ENCODE measurements at regions not wholly inside any gene's neighbourhood (a gene's known extent, or its start where the extent isn't known, plus 50 kb on each side); places are given as distances from the start of the nearest gene placed in this dataset.

GRCh38 chr14:82134411-82134810, 600.8 kb upstream of the SEL1L start:
- Histone ChIP-seq H3K4me1 (no peaks in the 10 kb centered on the region), H3K27ac (no peak overlapping the region), H3K4me3 (no peak overlapping the region), H3K36me3 (no peaks in the 10 kb centered on the region), H3K9me3 (no peaks in the 10 kb centered on the region), H3K27me3 (no peaks in the 10 kb centered on the region), H3K9ac (ENCODE audit: low read depth in 2 of 2, low read length in 2 of 2) (no peak overlapping the region)
- intact Hi-C loops (cut with DNase I): no loop called here
- TF ChIP-seq CTCF (IDR thresholded peaks at IDR 0.05): no peak
- DNase-seq: no peak

- Histone ChIP-seq H3K9me3 (no peaks in the 10 kb centered on the region), H3K27me3 (no peaks in the 10 kb centered on the region), H3K4me1 (no peaks in the 10 kb centered on the region), H3K27ac (no peak overlapping the region), H3K9ac (ENCODE audit: low read depth in 2 of 2, low read length in 2 of 2) (no peak overlapping the region), H3K36me3 (no peaks in the 10 kb centered on the region), H3K4me3 (no peak overlapping the region)
- intact Hi-C loops (cut with DNase I): no loop called here
- no peak for DNase-seq
- TF ChIP-seq CTCF (IDR thresholded peaks at IDR 0.05): no peak
Observed at GRCh38 chr14:82138431-82138830, 604.8 kb upstream of the SEL1L start.

- no peak overlapping the region for H3K27ac ChIP-seq
- H3K9ac ChIP-seq (ENCODE audit: low read depth in 2 of 2, low read length in 2 of 2): no peak overlapping the region
- no peaks in the 10 kb centered on the region for H3K9me3 ChIP-seq
- no peak for DNase-seq
- H3K4me1 ChIP-seq: no peaks in the 10 kb centered on the region
- H3K4me3 ChIP-seq: no peak overlapping the region
- intact Hi-C loops (cut with DNase I): no loop called here
- TF ChIP-seq CTCF (IDR thresholded peaks at IDR 0.05): no peak
- H3K36me3 ChIP-seq: no peaks in the 10 kb centered on the region
- H3K27me3 ChIP-seq: no peaks in the 10 kb centered on the region
Observed at GRCh38 chr14:82146846-82147245, 613.2 kb upstream of the SEL1L start.

GRCh38 chr14:82153689-82154088, 620.0 kb upstream of the SEL1L start:
- TF ChIP-seq CTCF (IDR thresholded peaks at IDR 0.05): no peak
- intact Hi-C loops (cut with DNase I): no loop called here
- H3K4me1 ChIP-seq: no peaks in the 10 kb centered on the region
- no peak overlapping the region for H3K27ac ChIP-seq
- H3K4me3 ChIP-seq: no peak overlapping the region
- H3K36me3 ChIP-seq: no peaks in the 10 kb centered on the region
- no peaks in the 10 kb centered on the region for H3K27me3 ChIP-seq
- H3K9ac ChIP-seq (ENCODE audit: low read depth in 2 of 2, low read length in 2 of 2): no peak overlapping the region
- no peak for DNase-seq
- no peaks in the 10 kb centered on the region for H3K9me3 ChIP-seq

- intact Hi-C loops (cut with DNase I): no loop called here
- no peak for TF ChIP-seq CTCF (IDR thresholded peaks at IDR 0.05)
- Histone ChIP-seq H3K27ac (no peak overlapping the region), H3K9ac (ENCODE audit: low read depth in 2 of 2, low read length in 2 of 2) (no peak overlapping the region), H3K4me1 (no peaks in the 10 kb centered on the region), H3K36me3 (no peaks in the 10 kb centered on the region), H3K4me3 (no peak overlapping the region), H3K9me3 (no peaks in the 10 kb centered on the region), H3K27me3 (no peaks in the 10 kb centered on the region)
- no peak for DNase-seq
Observed at GRCh38 chr14:82159624-82160023, 626.0 kb upstream of the SEL1L start.

- Histone ChIP-seq H3K27me3 (no peaks in the 10 kb centered on the region), H3K4me1 (no peaks in the 10 kb centered on the region), H3K27ac (no peak overlapping the region), H3K36me3 (no peaks in the 10 kb centered on the region), H3K9ac (ENCODE audit: low read depth in 2 of 2, low read length in 2 of 2) (no peak overlapping the region), H3K9me3 (no peaks in the 10 kb centered on the region), H3K4me3 (no peak overlapping the region)
- intact Hi-C loops (cut with DNase I): no loop called here
- DNase-seq: no peak
- TF ChIP-seq CTCF (IDR thresholded peaks at IDR 0.05): no peak
Observed at GRCh38 chr14:82180139-82180538, 646.5 kb upstream of the SEL1L start.
